Renal cortex interstitium (tissue), 11 donors: ENCODE measurements at regions not wholly inside any gene's neighbourhood (a gene's known extent, or its start where the extent isn't known, plus 50 kb on each side); places are given as distances from the start of the nearest gene placed in this dataset.

Source experiments
- DNase-seq, 11 donors: peaks; one replicate each; pipeline ENCODE4 v3.0.0-alpha.2; 2013; ENCODE audit warnings: low read depth in 9 of 11, low spot score in 4 of 11; ENCODE audit errors: extremely low read depth in 1 of 11

DNA sequence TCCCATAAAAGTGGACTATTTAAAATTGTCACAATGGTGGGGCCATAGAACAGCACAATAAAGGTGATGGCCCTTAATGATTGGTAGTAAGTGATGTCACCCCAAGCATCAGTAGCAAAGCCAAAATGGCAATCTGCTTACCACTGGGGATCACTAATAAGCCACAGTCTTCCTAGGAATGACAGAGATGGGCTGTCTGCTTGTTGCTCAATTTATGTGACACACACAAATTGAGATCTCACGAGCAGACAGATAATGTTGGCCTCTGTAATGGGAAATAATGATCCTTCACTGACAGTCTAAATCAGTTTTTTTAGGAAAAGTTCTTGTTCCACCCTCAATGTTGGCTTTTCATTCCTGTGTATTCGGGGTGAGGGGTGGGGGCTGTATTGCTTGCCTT is 515.1 kb downstream of the BRD1 start:
- DNase-seq: no peak

DNA sequence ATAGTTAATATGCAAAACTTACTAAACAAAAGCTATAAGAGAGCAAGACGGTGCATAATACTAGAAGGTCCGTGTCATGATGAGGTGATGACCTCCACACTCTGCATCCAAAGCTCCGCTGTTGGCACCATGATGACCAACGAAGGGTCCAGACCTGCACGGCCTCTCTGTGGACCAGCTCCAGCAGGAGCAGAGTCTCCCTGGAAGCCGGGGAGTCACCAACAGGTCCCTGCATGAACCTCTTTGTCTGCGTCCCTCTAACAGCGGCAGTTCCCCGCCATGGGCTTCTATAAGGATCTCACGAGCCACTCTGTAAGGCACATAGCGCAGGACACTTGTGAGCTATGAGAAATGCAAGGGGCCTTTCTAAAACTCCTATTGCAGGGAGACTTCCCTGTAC is 517.3 kb downstream of the BRD1 start:
- DNase-seq: no peak

DNA sequence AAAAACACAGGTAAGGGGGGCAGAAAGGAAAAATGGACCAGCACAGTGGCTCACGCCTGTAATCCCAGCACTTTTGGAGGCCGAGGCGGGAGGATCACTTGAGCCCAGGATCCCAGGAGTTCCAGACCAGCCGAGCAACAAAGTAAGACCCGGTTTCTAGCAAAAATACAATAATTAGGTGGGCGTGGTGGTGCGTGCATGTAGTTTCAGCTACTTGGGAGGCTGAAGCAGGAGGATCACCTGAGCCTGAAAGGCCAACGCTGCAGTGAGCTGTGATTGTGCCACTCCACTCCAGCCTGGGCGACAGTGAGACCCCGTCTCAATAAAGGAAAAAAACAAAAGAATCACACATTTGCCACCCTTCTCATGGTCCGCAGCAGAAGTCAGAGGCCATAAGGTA is 519.4 kb downstream of the BRD1 start:
- DNase-seq: no peak

DNA sequence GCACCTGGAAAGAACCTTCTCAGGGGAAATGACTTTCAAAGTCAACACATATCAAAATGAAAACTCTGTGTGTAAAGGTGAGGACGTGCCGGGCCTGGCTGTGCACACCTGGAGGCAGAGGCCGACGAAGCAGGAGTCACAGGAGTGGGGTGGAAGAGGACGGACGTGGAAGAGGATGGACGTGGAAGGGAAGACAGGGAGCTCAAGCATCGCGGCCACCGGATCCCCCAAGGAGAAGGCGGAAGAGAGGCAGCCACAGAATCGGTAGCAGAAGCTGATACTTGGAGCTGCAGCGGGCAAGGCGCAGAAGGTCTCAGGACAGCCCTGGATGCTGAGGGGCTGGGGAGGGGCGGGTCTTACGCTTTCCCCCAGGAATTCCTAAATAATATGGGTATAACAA is 519.8 kb downstream of the BRD1 start:
- no peak for DNase-seq

DNA sequence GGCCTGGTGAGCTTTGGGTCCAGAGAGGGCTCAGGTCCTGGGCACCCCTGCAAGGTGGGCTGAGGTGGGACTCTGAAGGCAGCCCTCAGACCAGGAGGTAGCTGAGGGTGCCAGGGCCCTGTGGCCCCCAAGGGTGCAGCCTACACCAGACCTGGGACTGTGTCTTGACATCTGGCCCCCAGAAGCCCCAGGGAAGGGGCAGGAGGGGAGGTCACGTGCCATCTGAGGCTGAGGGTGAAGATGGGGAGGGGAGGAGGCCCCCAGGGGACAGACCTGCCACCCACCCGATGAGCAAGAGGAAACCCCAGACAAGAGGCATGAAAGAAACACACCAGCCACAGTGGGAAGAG is 520.2 kb downstream of the BRD1 start:
- no peak for DNase-seq

DNA sequence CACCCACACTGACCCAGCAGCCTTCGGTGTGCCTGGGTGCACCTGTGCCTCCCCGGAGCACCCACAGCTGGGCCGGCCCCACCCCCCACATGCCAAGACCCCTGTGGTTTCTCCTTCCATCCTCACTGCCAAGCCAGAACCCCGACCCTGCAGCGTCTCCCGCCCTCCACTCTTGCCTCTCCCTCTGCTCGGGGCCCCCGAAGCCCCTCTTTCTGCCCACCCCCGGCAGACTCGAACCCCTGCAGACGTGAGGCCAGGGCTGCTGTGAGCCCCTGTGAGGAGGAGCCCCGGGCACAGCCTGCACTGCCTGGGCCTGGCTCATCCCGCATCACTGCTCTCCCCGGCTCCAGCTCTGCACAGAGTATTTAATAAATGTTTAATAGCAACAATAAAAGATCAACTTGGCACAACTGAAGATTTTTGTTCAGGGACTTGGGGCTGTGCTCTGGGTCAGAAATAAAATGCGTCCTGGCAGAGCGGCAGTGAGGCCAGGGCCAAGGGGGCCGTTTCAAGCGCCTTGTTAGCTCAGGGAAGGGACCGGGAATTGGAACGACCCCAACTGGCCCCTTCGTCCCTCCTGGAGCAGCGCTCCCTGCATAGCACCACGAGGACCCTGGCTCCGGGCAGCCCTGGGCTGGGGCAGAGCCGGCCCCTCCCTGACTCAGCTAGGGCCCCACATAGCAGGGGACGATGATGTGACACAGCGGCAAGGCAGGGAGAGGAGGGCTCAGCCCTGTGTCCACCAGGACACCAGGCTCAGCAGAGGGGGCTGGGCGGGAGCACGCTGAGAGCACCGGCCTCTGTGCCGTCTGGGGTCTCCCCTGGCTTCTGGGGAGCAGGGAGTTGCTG is 520.8 kb downstream of the BRD1 start:
- DNase-seq: no peak

DNA sequence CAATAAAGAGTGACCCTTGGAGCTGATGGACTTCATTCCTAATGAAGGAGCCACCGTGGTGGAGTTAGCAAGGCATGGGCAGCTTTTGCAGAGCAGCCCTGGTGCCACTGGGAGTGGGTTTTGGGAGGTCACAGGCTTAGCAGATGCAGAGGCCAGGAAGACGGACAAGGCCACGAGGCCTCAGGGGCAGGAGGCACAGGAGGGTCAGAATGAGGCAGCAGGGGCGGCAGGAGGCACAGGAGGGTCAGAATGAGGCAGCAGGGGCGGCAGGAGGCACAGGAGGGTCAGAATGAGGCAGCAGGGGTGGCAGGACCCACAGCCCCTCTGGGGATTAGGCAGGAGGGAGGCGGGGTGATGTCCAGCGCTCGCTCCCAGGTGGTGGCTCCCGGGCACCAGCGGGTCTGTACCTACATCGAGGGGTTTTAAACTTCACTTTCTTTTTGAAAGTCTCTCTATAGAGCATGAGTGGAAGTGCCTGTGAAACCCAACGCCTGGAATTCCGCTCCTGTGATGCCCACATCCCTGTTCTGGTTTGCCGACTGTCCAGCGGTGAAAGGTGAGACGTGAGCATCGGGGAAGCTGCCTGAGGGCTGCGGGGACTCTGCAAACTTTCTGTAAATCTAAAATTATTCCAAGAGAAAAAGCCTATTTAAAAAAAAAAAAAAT is 521.6 kb downstream of the BRD1 start:
- DNase-seq: no peak

DNA sequence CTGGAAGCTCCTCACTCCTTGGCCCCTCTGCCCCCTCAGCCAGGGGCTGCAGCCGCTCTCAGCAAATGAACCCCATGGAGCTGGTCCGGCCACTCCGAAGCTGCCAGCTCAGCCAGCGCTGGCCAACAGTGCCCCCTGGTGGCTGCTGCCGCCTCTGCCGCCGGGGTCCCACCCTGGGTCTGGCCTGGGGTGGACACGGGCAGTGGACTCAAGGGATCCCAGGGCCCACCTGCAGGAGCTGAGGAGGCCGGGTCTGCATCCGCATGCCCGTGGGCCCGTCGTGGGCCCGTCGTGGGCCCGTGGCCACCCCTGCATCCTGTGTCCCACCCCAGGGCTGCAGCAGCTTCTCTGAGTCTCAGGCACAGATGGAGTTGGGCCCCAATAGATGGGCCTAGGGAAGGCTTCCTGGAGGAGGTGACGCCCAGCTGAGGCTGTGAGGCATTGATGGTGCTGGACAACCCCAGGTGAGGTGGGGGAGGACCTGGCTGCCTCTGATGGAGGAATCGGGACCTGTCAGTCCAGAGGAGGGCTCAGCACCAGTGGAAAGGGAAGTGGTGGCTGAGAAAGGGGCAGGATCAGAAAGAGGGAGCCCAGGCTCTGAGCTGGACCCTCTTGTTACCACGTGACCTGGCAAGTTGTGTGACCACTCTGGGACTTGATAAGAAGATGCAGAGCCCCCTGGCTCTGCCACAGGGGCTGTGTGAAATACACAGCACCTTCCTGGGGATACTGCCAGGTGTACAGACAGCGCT is 522.3 kb downstream of the BRD1 start:
- peak in 10 of 11 donors; percentile 24 to 58 (median 40) for DNase-seq

DNA sequence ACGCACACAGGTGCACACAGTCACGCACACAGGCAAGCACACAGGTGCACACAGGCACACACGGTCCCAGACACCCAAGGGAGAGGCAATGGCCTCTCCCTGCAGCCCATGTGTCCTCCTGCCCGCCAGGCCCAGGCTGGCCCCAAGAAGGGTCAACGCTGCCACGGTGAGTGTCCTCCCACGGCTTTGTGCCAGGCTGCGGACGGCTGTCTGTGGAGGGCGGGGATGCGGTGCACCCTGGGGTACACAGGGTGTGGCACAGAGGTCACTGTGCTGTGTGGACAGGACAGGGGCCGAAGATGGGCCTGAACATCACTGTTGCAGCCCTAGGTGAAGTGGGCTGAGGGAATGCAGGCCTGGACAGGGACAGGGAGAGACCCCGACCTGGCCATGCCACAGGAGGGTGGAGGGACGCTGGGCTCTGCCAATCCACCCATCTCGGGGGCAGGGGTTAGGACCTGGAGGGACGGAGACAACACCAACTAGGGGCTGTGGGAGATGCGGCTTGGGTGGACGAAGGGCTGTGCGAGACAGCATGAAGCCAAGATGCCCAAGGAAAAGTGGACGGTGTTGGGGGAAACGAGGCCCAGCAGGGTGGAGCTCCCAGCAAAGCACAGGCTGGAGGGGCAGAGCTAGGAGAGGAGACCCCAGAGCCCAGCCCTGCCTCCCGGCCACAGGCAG is 523.8 kb downstream of the BRD1 start:
- DNase-seq: no peak

DNA sequence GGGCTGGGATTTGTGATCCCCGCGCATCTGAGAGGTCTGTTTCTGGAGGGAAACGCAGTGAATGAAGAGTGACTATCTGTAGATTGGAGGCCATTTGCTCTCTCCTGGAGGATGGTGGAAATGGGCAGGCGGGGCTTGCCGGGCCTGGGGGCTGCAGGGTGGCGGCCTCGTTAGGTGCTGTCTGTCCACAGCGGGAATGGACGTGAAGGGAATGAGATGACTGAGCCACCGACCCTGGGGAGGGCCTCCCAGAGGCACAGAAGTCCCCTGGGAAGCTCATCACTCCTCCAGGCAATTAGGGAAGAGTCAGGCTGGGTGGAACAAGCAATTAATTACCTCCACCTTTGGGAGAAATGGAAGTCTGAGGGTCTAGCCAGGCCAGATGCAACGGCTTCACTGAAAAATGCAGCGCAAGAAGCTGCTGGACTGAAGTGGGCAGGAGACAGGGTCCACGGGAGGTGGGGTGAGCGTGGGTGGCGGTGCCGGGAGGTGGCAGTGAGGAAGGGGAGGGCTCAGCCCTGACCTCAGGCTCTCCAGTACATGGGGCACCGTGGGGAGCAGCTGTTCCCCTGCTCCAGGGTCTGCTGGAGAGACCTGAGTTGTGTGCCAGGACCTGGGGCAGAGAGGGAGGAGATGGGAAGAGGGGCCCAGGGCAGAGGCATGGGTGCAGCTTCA is 524.5 kb downstream of the BRD1 start:
- no peak for DNase-seq

DNA sequence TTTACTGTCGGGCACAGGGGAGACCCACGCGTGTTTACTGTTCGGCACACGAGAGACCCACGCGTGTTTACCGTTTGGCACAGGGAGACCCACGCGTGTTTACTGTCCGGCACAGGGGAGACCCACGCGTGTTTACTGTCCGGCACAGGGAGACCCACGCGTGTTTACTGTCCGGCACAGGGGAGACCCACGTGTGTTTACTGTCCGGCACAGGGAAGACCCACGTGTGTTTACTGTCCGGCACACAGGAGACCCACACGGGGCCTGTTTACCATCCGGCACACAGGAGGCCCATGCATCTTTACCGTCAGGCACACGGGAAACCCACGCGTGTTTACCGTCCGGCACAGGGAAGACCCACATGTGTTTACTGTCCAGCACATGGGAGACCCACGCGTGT is 525.1 kb downstream of the BRD1 start:
- DNase-seq: no peak

DNA sequence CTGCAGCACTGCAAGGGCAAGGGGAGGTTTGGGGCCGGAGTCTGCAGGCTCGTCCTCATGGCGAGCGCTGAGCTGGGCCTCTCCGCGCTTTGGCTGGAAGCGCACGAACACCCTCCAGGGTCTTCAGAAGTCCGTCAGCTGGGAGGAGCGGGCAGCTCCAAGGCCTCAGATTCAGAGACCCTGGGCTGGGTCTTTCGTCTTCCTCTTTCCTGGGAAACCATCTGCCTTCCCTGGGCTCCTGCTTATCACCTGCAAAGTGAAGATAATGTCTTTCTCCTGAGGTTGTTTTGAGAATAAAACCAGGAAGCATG is 525.6 kb downstream of the BRD1 start:
- DNase-seq: no peak

DNA sequence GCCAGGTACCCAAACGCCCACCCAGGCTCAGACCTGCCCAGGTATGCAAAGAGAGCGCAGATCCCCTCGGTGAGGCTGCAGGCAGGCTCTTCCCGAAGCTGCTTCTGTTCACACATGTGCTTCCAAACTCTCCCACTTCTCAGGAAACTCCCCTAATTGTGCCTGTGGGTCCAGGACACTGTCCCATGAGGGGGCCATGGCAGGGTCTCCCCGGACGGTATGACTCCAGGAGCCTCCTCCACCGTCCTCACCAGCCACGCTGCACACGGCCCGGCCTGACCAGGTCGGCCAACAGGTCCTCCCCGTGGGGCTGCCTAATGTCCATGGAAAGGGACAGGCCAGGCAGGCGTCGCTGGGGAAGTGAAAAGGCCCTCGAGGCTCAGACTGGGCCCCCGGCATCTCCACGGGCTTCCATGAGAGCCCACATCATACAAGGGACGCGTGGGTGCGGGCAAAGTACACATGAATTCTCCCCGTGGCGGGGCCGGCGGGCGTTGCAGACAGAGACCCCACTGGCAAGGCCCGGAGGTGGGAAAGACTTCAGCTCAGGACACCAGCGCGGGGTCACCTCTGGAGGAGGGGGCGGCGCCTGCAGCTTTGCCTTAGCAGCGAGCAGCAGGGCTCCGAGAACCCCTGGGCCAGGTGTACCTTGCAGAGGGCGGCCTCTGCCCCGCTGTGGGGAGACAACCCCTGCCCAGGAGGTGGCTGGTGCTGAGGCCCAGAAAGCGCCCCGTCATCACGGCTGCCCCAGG is 526.1 kb downstream of the BRD1 start:
- no peak for DNase-seq

DNA sequence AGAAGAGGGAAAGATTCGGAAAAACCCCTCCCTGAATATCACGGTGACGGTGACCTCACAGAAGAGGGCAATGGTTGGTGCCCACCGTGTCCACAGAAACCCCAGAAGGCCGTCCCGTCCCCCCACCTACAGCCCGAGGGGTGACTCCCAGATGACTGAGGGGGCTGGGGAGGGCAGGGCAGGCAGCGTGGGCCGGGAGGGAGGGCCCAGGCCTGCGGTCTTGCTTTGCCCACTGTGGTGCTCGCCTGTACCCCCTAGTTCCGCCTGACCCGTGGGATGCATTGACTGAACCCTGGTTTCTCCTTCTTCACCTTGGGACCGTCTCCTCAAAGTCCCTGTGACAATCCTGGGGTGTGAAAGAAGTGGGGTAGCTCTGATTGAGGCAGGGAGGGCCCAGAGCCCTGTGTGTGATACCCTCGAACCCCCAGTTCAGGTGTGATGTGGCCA is 526.7 kb downstream of the BRD1 start:
- no peak for DNase-seq

DNA sequence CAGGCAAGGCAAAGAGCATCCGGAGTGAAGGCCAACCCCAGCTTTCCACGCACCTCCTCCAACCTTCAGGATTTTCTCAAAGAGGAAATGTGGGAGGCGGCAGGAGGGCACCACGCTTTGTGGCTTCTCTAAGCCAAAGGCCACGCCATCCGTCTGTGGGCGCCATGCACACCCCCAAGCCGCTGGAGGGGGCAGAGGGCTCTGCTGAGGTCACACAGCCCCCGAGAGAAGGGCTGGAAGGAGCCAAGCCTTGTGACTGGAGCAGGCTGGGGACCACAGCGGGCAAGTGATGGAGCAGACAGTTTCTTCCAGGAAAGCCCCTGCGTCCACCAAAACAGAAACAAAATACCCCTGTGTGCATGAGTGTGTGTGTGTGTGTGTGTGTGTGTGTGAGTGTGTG is 527.4 kb downstream of the BRD1 start:
- no peak for DNase-seq

DNA sequence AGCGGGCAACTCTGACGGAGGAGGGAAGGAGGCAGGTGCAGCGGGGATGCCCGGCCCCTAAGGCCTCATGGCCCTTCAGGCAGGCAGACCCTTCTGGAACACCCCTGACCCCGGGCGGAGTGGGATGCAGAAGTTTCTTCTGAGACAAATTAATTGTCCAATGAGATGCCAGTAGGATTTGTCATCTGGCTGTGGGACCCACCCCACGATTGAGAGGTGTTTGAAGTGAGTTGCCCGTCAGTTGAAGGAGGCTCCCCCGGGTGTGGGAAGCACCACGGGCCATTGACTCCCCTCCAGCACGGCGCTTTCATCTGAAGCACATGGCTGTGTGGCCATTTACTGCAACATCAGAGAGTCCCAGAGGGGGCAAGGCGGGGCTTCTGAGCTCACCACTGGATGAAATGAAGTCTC is 527.8 kb downstream of the BRD1 start:
- no peak for DNase-seq

DNA sequence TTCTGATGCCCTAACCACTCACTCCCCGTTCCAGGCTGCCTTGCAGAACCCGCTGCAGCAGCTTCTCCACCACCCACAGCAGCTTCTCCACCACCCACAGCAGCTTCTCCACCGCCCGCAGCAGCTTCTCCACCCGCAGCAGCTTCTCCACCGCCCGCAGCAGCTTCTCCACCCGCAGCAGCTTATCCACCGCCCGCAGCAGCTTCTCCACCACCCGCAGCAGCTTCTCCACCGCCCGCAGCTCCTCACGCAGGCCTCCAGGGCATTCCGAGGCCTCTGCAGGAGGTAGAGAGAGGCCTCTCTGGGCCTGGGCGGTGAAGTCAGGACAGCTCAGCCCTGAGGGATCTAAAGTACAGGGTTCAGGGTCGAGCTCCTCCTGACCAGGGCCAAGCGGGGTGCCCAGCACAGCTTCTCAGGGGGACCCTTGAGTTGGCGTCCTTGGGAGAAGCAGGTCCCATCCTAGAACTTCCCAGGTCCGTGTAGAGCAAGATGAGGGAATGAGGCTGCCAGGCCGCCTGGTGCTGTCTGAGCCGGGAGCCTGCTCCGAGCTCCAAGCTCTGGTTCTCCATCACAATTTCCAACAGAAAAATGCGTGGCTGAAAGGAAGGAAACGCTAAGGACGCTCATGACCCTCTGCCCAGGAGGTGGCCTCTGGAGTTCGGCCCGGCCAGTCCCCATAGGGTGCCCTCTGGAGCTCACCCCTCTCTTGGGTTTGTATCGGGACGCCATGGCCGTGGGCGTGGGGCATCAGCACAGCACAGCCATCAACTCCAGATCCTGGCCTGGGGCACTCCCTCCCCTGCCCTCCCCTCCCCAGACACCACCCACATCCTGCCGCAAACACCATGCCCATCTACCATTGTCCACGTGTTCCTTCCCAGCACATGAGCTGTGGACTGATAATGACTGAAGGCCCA is 528.6 kb downstream of the BRD1 start:
- DNase-seq: no peak
